Adrenal gland (tissue), 5 donors: ENCODE measurements at regions not wholly inside any gene's neighbourhood (a gene's known extent, or its start where the extent isn't known, plus 50 kb on each side); places are given as distances from the start of the nearest gene placed in this dataset.

Experiments used
- CTCF ChIP-seq, 6 experiments: fragments of 450-650 bp in 4 of 6; fragments of 200-600 bp in 2 of 6; sonication (generic) in 1 of 6; IDR thresholded peaks; 1 replicate in 5 of 6; 2 replicates in 1 of 6; pipeline versions ENCODE4 v1.5.1 to v1.8.0; 2016 to 2021; ENCODE audit warnings: antibody characterized with exemption in 6 of 6, mild to moderate bottlenecking in 2 of 6, moderate library complexity in 1 of 6
- POLR2A ChIP-seq, 2 donors: fragments of 450-650 bp; IDR thresholded peaks; one replicate each; pipeline ENCODE4 v1.6.1; 2017; ENCODE audit warnings: antibody characterized with exemption in 2 of 2, mild to moderate bottlenecking in 2 of 2, moderate library complexity in 1 of 2
- donor health status: DM: no; HTN: no; CAD: no.

- TF ChIP-seq CTCF (IDR thresholded peaks at IDR 0.05), result no peak
- no peak for TF ChIP-seq POLR2A (IDR thresholded peaks at IDR 0.05)
These were observed 664.9 kb downstream of the KCNJ3 start for GRCh38 chr2:155363349-155363888.
